Adrenal gland (tissue), 9 donors: ENCODE measurements at regions not wholly inside any gene's neighbourhood (a gene's known extent, or its start where the extent isn't known, plus 50 kb on each side); places are given as distances from the start of the nearest gene placed in this dataset.

Experiments
- DNase-seq, 7 donors: peaks; one replicate each; pipeline ENCODE4 v3.0.0-alpha.2; 2019 to 2020
- H3K27ac ChIP-seq, 5 donors: fragments of 200-600 bp; sonication (generic) in 4 of 5; 1 replicate in 3 of 5; 2 replicates in 2 of 5; pipeline versions ENCODE4 v1.5.1 to v1.8.0; 2016 to 2020; ENCODE audit warnings: mild to moderate bottlenecking in 1 of 5
- H3K27me3 ChIP-seq: fragments of 200-600 bp; 2 replicates; pipeline ENCODE4 v1.8.0; 2021
- H3K36me3 ChIP-seq, 2 donors: fragments of 200-600 bp; replicated peaks in 1 of 2; 1 replicate in 1 of 2; 2 replicates in 1 of 2; pipeline versions ENCODE4 v1.5.1 to v1.8.0; 2018 to 2022
- H3K4me1 ChIP-seq, 2 donors: fragments of 200-600 bp; replicated peaks in 1 of 2; 1 replicate in 1 of 2; 2 replicates in 1 of 2; pipeline versions ENCODE4 v1.5.1 to v1.8.0; 2018 to 2021
- H3K4me3 ChIP-seq, 4 donors: fragments of 200-600 bp; sonication (generic) in 3 of 4; one replicate each; pipeline ENCODE4 v1.5.1; 2016 to 2018
- H3K9me3 ChIP-seq, 3 donors: fragments of 200-600 bp; sonication (generic) in 1 of 3; replicated peaks in 1 of 3; 1 replicate in 2 of 3; 2 replicates in 1 of 3; pipeline versions ENCODE4 v1.5.1 to v1.8.0; 2016 to 2021
- POLR2A ChIP-seq, 2 donors: fragments of 450-650 bp; IDR thresholded peaks; one replicate each; pipeline ENCODE4 v1.6.1; 2017; ENCODE audit warnings: antibody characterized with exemption in 2 of 2, mild to moderate bottlenecking in 2 of 2, moderate library complexity in 1 of 2
- WGBS, 4 donors: extraction: QIAGEN DNeasy Blood & Tissue Kit in 2 of 4; methylation state at CpG; one replicate each; pipeline versions ENCODE4 v1.1.5 to v1.1.7; 2013 to 2017; 5-methylcytosine and 5-hydroxymethylcytosine counted together
- intact Hi-C, 2 donors: fragments of 100-400 bp; cut with DNase I; formaldehyde crosslinking; loops; one replicate each; pipeline versions ENCODE4 v1.14.1 to v1.15.0; 2022 to 2023
- TF ChIP-seq, protein P1 (sequence below), 6 experiments: fragments of 450-650 bp in 4 of 6; fragments of 200-600 bp in 2 of 6; sonication (generic) in 1 of 6; IDR thresholded peaks; 1 replicate in 5 of 6; 2 replicates in 1 of 6; pipeline versions ENCODE4 v1.5.1 to v1.8.0; 2016 to 2021; ENCODE audit warnings: antibody characterized with exemption in 6 of 6, mild to moderate bottlenecking in 2 of 6, moderate library complexity in 1 of 6
- donor health status: healthy with polysubstance abuse.
- donor health status: Bipolar disorder and iron deficiency.
- donor health status: DM: yes; HTN: yes; CAD: no.
- donor health status: DM: no; HTN: no; CAD: no.
- donor health status: DM: no; HTN: no; CAD: no.

DNA sequence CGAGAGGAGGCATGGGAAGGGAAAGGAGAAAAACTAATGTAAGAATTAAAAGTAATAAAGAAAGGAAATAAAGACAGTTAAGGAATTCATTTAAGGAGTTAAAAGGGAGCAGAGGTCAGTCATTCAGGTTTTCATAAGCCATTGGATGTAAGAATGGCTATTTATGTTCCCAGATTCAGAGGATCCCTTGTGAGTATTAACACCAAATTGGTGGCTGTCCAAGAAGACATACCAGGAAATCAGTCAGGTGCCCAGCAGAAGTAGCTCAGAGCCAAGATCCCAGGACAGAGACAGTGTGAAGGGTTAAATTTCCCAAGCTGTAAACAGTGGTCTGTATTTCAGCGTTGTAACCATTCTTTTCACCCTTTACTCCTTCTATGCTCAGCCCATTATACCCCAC is 550.4 kb downstream of the BCL11A start:
- Histone ChIP-seq H3K36me3 (no peaks in the 10 kb centered on the region), H3K9me3 (no peaks in the 10 kb centered on the region), H3K4me3 (no peak overlapping the region), H3K27ac (no peak overlapping the region), H3K27me3 (no peaks in the 10 kb centered on the region), H3K4me1 (no peaks in the 10 kb centered on the region)
- TF ChIP-seq, protein P1, sequence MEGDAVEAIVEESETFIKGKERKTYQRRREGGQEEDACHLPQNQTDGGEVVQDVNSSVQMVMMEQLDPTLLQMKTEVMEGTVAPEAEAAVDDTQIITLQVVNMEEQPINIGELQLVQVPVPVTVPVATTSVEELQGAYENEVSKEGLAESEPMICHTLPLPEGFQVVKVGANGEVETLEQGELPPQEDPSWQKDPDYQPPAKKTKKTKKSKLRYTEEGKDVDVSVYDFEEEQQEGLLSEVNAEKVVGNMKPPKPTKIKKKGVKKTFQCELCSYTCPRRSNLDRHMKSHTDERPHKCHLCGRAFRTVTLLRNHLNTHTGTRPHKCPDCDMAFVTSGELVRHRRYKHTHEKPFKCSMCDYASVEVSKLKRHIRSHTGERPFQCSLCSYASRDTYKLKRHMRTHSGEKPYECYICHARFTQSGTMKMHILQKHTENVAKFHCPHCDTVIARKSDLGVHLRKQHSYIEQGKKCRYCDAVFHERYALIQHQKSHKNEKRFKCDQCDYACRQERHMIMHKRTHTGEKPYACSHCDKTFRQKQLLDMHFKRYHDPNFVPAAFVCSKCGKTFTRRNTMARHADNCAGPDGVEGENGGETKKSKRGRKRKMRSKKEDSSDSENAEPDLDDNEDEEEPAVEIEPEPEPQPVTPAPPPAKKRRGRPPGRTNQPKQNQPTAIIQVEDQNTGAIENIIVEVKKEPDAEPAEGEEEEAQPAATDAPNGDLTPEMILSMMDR (IDR thresholded peaks at IDR 0.05), result no peak
- TF ChIP-seq POLR2A (IDR thresholded peaks at IDR 0.05), result no peak
- DNase-seq, result no peak
- 58 to 77% (median 70%) methylated on average over 2 of the region's 2 CpGs for WGBS, 4 donors
- intact Hi-C loops, result no loop called here

DNA sequence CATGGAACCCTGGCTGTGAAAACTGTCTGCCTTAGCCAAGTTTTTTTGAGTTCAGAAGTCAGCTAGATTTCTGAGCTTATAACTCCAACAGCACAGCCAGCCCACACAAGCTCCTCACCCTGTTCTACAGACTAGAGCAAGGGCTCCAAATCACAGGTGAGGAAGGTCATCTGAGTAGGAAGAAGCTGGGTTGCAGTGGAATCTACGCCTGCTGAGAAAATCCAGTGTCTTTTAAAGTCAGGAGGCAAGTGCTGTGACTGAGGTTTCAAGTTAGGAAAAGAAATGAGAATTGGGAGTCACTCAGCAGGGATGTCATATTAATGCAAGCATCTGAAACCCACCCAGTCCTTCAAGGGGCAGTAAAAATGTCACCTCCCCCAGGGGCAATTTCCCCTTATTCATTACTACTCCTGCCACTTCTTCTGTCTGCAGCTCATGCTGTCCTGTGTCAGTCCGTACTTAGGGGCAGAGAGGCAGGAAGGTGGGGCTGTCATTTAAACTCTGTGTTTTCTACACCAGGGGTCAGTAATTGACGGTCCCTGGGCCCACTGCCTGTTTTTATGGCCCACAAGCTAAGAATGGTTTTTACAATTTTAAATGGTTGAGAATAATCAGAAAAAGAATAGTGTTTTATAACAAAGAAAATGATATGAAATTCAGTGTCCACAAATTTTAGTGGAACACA is 551.1 kb downstream of the BCL11A start:
- no peaks in the 10 kb centered on the region for H3K36me3 ChIP-seq
- H3K4me3 ChIP-seq, result no peak overlapping the region
- WGBS, 4 donors, result 64 to 75% (median 73%) methylated on average over 3 of the region's 3 CpGs
- TF ChIP-seq, protein P1 (IDR thresholded peaks at IDR 0.05), result no peak
- no peak for TF ChIP-seq POLR2A (IDR thresholded peaks at IDR 0.05)
- intact Hi-C loops, result no loop called here
- no peaks in the 10 kb centered on the region for H3K27me3 ChIP-seq
- no peaks in the 10 kb centered on the region for H3K9me3 ChIP-seq
- no peaks in the 10 kb centered on the region for H3K4me1 ChIP-seq
- DNase-seq, result no peak
- no peak overlapping the region for H3K27ac ChIP-seq

DNA sequence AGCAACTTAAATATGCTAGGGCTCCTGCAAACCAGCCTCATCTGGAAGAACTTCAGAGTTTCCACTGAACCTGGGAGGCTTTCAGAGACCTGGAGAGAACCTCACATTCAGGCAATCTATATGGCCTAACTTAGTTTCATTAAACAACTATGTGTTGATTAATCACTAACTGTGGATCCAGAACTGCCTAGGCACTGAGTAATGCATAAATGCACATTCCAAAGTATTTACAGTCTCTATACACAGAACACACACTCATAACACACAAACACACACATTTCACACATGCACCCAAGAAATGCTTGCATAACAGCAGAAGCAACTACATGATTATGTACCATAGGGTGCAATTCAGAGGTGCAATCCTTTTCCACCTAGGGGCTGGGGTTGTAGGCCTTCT is 552.8 kb downstream of the BCL11A start:
- intact Hi-C loops, result no loop called here
- Histone ChIP-seq H3K27ac (no peak overlapping the region), H3K27me3 (no peaks in the 10 kb centered on the region), H3K4me3 (no peak overlapping the region), H3K9me3 (no peaks in the 10 kb centered on the region), H3K36me3 (no peaks in the 10 kb centered on the region), H3K4me1 (no peaks in the 10 kb centered on the region)
- TF ChIP-seq, protein P1 (IDR thresholded peaks at IDR 0.05), result no peak
- TF ChIP-seq POLR2A (IDR thresholded peaks at IDR 0.05), result no peak
- DNase-seq, result no peak

DNA sequence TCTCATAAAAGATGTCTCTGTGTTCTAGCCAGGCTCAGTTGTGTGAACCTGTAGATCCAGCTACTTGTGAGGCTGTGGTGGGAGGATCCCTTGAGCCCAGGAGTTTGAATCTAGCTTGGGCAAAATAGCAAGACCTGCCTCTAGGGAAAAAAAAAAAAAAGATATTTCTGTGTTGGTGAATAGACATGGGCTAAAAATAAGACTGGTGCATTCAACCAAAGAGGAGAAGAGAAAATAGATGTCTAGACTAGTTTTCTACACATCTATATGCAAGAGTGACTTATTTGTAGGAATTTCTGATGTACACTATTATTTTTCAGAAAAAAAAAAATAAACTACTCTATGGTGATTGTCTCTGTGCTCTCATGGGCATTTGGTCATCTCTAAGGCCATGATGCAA is 555.1 kb downstream of the BCL11A start:
- Histone ChIP-seq H3K27ac (no peak overlapping the region), H3K4me1 (no peaks in the 10 kb centered on the region), H3K4me3 (no peak overlapping the region), H3K27me3 (no peaks in the 10 kb centered on the region), H3K36me3 (no peaks in the 10 kb centered on the region), H3K9me3 (no peaks in the 10 kb centered on the region)
- TF ChIP-seq POLR2A (IDR thresholded peaks at IDR 0.05), result no peak
- TF ChIP-seq, protein P1 (IDR thresholded peaks at IDR 0.05), result no peak
- no peak for DNase-seq
- intact Hi-C loops, result no loop called here
